ENCODE measurements at regions not wholly inside any gene's neighbourhood (a gene's known extent, or its start where the extent isn't known, plus 50 kb on each side); places are given as distances from the start of the nearest gene placed in this dataset.

GRCh38 chr7:46809886-46810285, 772.0 kb downstream of the TNS3 start:
- ChIA-PET POLR2A (no interaction called here), CTCF (no interaction called here)
- TF ChIP-seq PKNOX1 (IDR thresholded peaks at IDR 0.05) = no peak
- TF ChIP-seq FOXA1 (IDR thresholded peaks at IDR 0.05) = no peak
- no peak for TF ChIP-seq ELF4 (IDR thresholded peaks at IDR 0.05)
- TF ChIP-seq SUZ12 (IDR thresholded peaks at IDR 0.05) = no peak
- TF ChIP-seq HDGF (IDR thresholded peaks at IDR 0.05; ENCODE audit: borderline replicate concordance) = no peak
- no peak for TF ChIP-seq FOXK2 (IDR thresholded peaks at IDR 0.05)
- no peak for TF ChIP-seq BHLHE40 (IDR thresholded peaks at IDR 0.05; ENCODE audit: borderline replicate concordance)
- no peak for TF ChIP-seq ZNF384 (IDR thresholded peaks at IDR 0.05)
- TF ChIP-seq L3MBTL2 (conservative IDR thresholded peaks at IDR 0.05) = no peak
- TF ChIP-seq CTBP1 (IDR thresholded peaks at IDR 0.05; ENCODE audit: borderline replicate concordance) = no peak
- no peak for TF ChIP-seq NFRKB (IDR thresholded peaks at IDR 0.05)
- TF ChIP-seq TARDBP (IDR thresholded peaks at IDR 0.05) = no peak
- TF ChIP-seq FOXM1 (IDR thresholded peaks at IDR 0.05; ENCODE audit: borderline replicate concordance) = no peak
- TF ChIP-seq LEF1 (IDR thresholded peaks at IDR 0.05; ENCODE audit: borderline replicate concordance) = no peak
- TF ChIP-seq SP1 (IDR thresholded peaks at IDR 0.05) = no peak
- DNase-seq (ENCODE audit: extremely low spot score) = no peak

DNA sequence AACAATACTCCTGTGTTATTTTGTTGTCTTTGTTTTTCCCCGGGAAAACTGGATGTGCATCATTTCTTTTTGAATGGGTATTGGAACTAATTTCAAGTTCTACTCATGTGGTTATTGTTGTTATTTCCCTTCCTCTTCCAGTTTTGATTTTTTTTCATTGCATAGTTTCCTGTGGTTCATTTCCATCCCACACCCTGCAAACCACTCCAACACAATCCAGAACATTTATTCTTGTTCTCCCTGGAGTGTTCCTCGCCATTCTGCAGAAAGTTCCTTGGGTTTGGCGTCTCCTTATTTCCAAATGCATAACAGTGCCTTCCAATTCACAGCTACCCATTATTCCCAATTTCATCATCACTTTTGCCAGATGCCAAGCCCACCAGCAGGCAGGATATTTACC, 775.1 kb downstream of the TNS3 start:
- ChIA-PET CTCF (no interaction called here), POLR2A (no interaction called here)
- TF ChIP-seq ARNT (IDR thresholded peaks at IDR 0.05) (no peak), PKNOX1 (IDR thresholded peaks at IDR 0.05) (no peak), TARDBP (IDR thresholded peaks at IDR 0.05) (no peak), HDGF (IDR thresholded peaks at IDR 0.05; ENCODE audit: borderline replicate concordance) (no peak), LEF1 (IDR thresholded peaks at IDR 0.05; ENCODE audit: borderline replicate concordance) (no peak), FOXK2 (IDR thresholded peaks at IDR 0.05) (no peak), SP1 (IDR thresholded peaks at IDR 0.05) (no peak), FOXA1 (IDR thresholded peaks at IDR 0.05) (no peak), BHLHE40 (IDR thresholded peaks at IDR 0.05; ENCODE audit: borderline replicate concordance) (no peak), FOXM1 (IDR thresholded peaks at IDR 0.05; ENCODE audit: borderline replicate concordance) (no peak), ZNF384 (IDR thresholded peaks at IDR 0.05) (no peak), CTBP1 (IDR thresholded peaks at IDR 0.05; ENCODE audit: borderline replicate concordance) (no peak), ELF4 (IDR thresholded peaks at IDR 0.05) (no peak)
- no peak for DNase-seq (ENCODE audit: extremely low spot score)

GRCh38 chr7:46802479-46802878, 779.4 kb downstream of the TNS3 start:
- POLR2A ChIA-PET = no interaction called here
- no peak for TF ChIP-seq ELF4 (IDR thresholded peaks at IDR 0.05)
- TF ChIP-seq ZNF384 (IDR thresholded peaks at IDR 0.05) = no peak
- no peak for TF ChIP-seq HDGF (IDR thresholded peaks at IDR 0.05; ENCODE audit: borderline replicate concordance)
- no peak for TF ChIP-seq FOXM1 (IDR thresholded peaks at IDR 0.05; ENCODE audit: borderline replicate concordance)
- TF ChIP-seq NFRKB (IDR thresholded peaks at IDR 0.05) = no peak
- TF ChIP-seq PKNOX1 (IDR thresholded peaks at IDR 0.05) = no peak
- no peak for TF ChIP-seq SUZ12 (IDR thresholded peaks at IDR 0.05)
- no peak for TF ChIP-seq BHLHE40 (IDR thresholded peaks at IDR 0.05; ENCODE audit: borderline replicate concordance)
- no peak for TF ChIP-seq FOXK2 (IDR thresholded peaks at IDR 0.05)
- TF ChIP-seq FOXA1 (IDR thresholded peaks at IDR 0.05) = no peak
- no peak for TF ChIP-seq CTBP1 (IDR thresholded peaks at IDR 0.05; ENCODE audit: borderline replicate concordance)
- TF ChIP-seq LEF1 (IDR thresholded peaks at IDR 0.05; ENCODE audit: borderline replicate concordance) = no peak
- TF ChIP-seq SP1 (IDR thresholded peaks at IDR 0.05) = no peak
- TF ChIP-seq TARDBP (IDR thresholded peaks at IDR 0.05) = no peak
- no peak for TF ChIP-seq L3MBTL2 (conservative IDR thresholded peaks at IDR 0.05)
- no peak for TF ChIP-seq ARNT (IDR thresholded peaks at IDR 0.05)
- DNase-seq (ENCODE audit: extremely low spot score) = no peak
- CTCF ChIA-PET = no interaction called here

- POLR2A ChIA-PET = no interaction called here
- CTCF ChIA-PET = no interaction called here
- DNase-seq (ENCODE audit: extremely low spot score) = no peak
- TF ChIP-seq NFRKB (IDR thresholded peaks at IDR 0.05) (no peak), CTBP1 (IDR thresholded peaks at IDR 0.05; ENCODE audit: borderline replicate concordance) (no peak), ZNF384 (IDR thresholded peaks at IDR 0.05) (no peak), HDGF (IDR thresholded peaks at IDR 0.05; ENCODE audit: borderline replicate concordance) (no peak), TARDBP (IDR thresholded peaks at IDR 0.05) (no peak), FOXK2 (IDR thresholded peaks at IDR 0.05) (no peak), SUZ12 (IDR thresholded peaks at IDR 0.05) (no peak), ELF4 (IDR thresholded peaks at IDR 0.05) (no peak), BHLHE40 (IDR thresholded peaks at IDR 0.05; ENCODE audit: borderline replicate concordance) (no peak), L3MBTL2 (conservative IDR thresholded peaks at IDR 0.05) (no peak)
Observed at GRCh38 chr7:46791188-46791587, 790.7 kb downstream of the TNS3 start.

- DNase-seq (ENCODE audit: extremely low spot score) = no peak
- ChIA-PET CTCF (no interaction called here), POLR2A (no interaction called here)
- no peak for TF ChIP-seq NFRKB (IDR thresholded peaks at IDR 0.05)
- no peak for TF ChIP-seq ARNT (IDR thresholded peaks at IDR 0.05)
- no peak for TF ChIP-seq FOXK2 (IDR thresholded peaks at IDR 0.05)
- TF ChIP-seq SUZ12 (IDR thresholded peaks at IDR 0.05) = no peak
- TF ChIP-seq ELF4 (IDR thresholded peaks at IDR 0.05) = no peak
- no peak for TF ChIP-seq HDGF (IDR thresholded peaks at IDR 0.05; ENCODE audit: borderline replicate concordance)
- no peak for TF ChIP-seq BHLHE40 (IDR thresholded peaks at IDR 0.05; ENCODE audit: borderline replicate concordance)
- no peak for TF ChIP-seq FOXA1 (IDR thresholded peaks at IDR 0.05)
- no peak for TF ChIP-seq PKNOX1 (IDR thresholded peaks at IDR 0.05)
- no peak for TF ChIP-seq FOXM1 (IDR thresholded peaks at IDR 0.05; ENCODE audit: borderline replicate concordance)
- TF ChIP-seq TARDBP (IDR thresholded peaks at IDR 0.05) = no peak
- TF ChIP-seq SP1 (IDR thresholded peaks at IDR 0.05) = no peak
- TF ChIP-seq CTBP1 (IDR thresholded peaks at IDR 0.05; ENCODE audit: borderline replicate concordance) = no peak
- no peak for TF ChIP-seq ZNF384 (IDR thresholded peaks at IDR 0.05)
- no peak for TF ChIP-seq L3MBTL2 (conservative IDR thresholded peaks at IDR 0.05)
- no peak for TF ChIP-seq LEF1 (IDR thresholded peaks at IDR 0.05; ENCODE audit: borderline replicate concordance)
Observed at GRCh38 chr7:46786995-46787394, 794.9 kb downstream of the TNS3 start.

Data from HEK293T (cell line).